DMS114 treated with DMSO at 0.1 percent for 48 hours (cell line): ENCODE measurements at regions not wholly inside any gene's neighbourhood (a gene's known extent, or its start where the extent isn't known, plus 50 kb on each side); places are given as distances from the start of the nearest gene placed in this dataset.

ENCODE experiments used
- DNase-seq: peaks from one replicate; lab custom pipeline; 2025; ENCODE audit not compliant: unreplicated experiment; lab: John Stamatoyannopoulos, UW

DNA sequence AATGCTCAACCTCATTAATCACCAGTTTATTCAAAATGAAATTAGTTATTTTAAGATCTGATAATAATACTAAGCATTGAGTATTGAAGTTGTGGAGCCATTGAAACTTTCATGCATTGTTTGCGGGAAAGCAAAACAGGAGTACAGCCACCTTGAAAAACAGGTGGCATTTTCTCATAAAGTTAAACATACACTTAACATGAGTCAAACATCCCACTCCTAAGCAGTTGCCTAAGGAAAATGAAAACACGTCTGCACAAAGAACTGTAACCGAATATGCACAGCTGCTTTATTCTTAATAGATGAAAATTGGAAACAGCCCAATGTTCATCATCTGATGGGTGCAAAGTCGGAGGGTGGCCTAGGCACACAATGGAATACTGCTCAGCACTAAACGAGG lies 177.3 kb downstream of the IRX2 start:
- DNase-seq, result no peak

DNA sequence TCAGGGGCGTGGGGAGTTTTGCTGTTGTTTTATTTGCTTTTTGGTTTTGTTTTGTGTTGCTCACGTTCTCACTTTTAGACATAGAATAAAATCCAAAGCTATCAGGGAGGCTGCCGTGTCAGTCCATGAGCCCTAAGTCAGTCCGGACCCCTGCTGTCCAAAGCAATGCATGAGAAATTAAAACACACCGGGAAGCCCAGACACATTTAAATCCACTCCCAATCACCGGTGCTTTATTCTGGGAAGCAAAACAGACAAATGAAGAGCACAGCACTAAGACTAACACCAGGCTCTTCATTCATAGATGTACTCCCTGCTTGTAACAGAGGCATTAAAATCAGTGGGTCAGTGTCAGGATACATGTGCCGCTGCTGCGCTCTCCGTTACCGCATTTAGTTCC lies 180.9 kb downstream of the IRX2 start:
- no peak for DNase-seq

DNA sequence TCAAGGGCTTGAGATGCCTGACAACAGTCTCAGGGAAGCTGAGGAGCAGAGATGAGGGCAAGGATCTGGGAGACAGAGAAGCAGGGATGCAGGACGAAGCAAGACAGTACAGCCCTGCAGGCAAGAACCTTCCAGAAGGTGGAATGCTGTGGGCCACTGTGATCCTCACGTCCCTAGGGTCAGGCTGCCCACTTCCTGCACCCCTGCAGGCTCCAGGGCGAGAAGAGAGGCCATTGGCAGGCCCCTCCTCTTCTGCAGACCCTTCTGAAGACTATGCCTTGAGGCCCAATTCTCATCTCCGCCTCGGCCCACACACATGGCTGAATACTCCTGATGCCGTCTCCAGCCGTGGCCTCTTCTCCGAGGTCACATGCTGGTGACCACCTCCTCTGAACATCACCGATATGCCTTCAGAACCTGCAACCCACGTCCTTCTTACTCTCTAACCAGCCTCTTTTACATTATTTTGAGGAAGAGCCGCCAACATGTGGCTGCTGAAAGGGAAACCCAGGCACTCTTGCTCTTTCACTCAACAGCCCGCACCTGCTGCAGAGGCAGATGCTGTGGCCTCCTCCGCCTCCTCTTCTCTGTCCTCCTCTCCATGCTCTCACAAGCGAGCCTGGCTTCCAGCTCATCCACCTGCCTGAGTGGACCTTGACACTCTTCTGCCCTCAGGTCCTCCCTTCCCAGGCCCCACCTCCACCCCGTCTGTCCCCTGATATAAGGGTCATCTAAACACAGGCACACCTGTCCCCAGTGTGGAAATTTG lies 181.5 kb downstream of the IRX2 start:
- no peak for DNase-seq

DNA sequence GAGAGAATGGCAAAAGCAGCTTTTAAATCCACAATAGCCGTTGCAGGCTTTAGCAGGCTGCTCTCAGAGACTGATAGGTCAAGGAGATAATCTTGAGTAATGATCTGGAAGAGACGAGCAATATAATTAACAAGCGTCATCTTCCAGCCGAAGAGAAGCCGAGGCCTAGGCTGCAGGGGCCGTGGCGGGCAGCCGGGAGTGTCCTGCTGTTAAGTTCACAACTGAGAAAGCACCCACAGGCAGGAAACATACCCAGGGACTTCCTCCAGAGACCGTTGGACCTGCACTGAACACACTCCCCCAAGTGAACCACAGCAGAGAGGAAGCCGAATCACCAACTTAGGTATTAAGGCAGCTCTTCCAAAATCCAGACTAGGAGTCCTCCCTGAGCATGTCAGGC lies 182.3 kb downstream of the IRX2 start:
- DNase-seq, result no peak

DNA sequence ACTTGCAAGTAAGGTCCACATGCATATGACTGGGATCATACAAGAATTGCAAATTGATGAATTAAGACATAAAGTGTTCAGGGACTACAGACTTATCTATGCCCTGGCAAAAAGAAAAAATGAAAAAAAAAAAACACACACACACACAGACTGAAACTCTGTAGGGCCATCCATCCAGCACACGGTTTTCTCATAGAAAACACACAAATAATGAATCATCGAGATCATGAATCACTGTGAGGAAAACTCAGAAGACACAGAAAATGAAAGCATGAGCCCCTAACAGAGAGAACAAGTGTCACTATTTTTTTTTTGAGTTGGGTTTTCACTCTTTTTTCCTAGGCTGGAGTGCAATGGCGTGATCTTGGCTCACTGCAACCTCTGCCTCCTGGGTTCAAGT lies 185.2 kb downstream of the IRX2 start:
- no peak for DNase-seq

DNA sequence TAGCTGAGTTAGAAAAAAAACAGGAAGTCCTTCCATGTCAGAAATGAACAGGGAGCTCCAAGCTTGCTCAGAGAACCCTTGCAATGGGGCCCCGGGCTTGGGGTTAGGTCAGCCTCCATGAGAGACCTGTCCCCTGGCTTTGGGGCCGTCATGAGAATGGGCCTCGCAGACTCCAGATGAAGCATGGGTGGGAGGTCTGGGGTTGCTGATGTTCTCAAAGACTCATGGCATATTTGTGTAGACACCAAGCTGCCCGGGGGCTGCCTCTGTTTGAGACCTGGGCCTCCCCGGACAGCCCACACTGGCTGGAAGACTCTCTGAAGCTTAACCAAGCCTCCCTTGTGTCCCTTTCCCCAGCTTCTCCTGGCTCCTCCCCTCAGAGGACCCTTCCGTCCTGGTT lies 186.3 kb downstream of the IRX2 start:
- DNase-seq, result no peak

DNA sequence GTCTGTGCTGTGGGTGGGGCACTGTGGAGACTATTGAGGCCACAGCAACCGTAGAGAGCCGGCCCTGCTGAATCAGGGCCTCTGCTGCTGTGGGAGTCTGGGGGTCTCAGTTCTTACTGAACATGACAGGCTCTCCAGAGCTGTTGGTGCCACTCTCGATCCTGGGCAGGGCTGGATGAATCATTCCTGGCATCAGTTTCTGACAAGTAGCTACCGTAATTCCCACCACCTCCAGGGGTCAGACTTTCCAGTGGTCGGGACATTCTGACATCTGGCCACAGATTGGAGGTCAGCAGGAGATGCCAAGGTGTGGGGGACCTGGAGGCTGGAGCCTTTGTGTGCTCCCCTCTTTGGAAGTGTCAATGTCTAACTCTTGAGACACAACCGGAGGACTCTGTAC lies 188.4 kb downstream of the IRX2 start:
- no peak for DNase-seq

DNA sequence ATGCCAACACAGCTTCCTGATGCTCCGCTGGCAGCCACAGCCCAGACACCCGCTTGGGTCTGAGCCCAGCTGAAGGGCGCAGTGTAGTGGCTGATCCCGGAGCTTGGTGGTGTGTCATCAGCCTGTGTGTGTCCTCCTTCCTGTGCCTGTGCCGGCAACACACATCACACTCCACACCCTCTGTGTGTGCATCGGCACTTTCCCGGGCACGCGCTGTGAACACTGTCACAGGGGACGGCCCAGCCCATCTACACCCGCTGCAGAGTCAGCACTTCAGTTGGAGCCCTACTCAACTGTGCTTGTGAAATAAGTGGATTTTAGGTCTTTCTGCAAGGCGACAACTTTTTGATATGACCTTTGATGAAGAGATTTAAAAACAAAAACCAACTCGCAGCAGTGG lies 189.4 kb downstream of the IRX2 start:
- no peak for DNase-seq

DNA sequence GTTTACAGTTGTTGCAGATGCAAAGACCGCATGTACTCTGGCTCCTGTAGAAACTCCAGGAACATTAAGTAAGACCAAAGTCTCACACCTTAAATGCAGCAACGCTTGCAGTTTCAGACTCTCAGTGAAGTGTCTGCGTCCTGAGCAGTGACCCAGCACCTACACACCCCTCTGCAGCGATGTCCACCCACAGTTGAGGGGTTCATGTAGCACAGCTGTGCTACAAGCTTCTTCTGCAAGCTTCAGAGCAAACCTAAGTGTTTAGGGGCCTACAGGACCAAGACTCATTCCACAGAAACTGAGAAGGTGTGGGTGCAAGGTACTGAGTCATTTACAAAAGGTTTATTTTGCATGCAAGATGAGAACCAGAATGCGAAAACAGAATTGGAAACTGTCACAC lies 191.0 kb downstream of the IRX2 start:
- no peak for DNase-seq

DNA sequence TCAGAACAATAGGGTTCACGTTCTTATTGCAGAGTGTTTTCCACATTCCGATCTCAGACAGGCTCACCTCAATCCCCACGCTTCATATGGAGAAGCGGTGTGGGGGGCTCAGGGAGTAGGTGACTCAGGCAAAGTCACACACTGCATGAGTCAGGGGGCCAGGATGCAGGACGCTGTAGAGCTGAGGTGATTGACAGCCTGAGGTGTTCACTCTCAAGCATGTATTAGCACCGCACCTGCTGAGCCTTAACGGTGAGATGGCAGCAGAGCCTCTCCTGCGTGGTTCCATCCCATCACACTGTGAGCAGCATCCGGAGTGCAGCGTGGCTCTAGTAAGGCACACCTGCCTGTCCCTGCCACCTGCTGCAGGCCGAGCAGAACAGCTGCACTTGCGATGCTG lies 194.0 kb downstream of the IRX2 start:
- no peak for DNase-seq

DNA sequence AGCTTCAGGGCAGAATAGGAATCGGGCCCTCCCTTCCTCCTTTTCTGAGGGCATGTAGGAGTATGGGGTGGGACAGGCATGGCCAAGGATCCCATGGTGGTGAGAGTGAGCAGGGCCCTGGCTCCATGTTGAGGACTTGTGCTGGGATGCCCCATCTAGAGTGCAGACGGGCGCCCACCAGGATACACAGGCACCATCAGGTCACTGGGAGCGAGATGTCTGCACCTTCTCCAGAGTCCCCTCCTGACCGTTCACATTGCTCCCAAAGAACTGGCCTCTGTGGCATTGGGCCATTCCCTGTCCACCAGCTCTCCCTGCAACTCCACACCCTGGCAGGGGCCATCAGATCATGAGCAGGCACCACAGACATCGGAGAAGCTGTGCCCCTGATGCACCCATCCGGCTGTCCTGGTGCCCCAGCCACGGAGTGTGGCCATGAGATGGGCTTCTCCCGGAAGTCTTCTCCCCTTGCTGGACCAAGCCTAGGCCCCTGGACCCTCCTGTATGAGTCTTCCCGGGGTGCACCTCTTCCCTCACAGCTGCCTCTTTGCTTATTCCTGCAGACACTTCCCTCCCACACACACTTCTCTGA lies 195.0 kb downstream of the IRX2 start:
- no peak for DNase-seq

DNA sequence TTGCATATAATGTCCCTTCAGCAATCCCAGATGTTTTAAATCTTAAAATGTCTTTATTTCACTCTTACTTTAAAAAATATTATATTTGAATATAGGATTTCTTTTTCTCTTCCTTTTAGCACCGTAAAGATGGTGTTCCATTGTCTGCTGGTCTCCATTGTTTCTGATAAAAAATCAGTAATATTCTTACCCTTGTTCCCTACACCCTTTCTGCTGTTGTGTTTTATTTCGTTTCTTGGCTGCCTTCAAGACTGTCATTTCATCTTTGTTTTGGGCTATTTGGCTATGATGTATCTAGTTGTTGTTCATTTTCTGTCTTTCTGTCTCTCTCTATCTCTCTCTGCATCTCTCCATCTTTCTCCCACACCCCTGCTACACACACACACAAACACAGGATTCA lies 197.9 kb downstream of the IRX2 start:
- no peak for DNase-seq

DNA sequence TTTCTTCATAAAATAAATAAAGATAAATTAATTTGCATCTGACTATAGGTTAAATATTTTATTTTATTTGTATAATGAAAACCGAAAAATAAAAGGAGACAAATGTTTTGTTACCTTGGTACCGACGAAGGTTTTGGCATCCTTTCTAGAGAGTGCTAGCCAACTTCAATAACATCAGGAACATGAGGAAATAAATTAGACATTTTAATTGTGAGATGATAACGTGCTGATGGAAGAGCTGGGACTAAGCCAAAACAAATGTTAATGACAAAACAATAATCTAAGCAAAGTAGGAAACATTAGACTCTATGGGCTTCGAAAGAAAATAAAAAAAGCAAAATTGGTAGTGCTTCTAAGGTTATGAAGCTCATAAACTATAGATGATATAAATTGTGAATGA lies 201.0 kb downstream of the IRX2 start:
- no peak for DNase-seq

DNA sequence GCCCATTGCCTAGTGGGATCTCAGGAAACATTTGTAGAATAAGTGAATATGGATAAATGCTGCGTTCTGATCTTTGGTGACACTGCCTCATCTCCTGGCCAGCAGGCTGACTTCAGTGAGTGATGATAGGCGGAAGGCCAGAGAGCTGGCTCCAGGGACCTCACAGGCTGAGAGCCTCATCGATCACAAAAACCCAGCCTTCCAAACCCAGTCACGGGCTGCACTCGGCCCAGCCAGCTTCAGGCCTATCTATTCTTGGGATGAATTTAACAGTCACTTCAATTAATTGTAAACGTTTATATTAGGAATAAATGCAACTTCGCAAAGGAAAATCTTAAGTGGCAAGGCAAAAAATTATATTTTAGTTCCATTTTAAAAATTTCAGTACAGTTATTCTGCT lies 201.6 kb downstream of the IRX2 start:
- no peak for DNase-seq

DNA sequence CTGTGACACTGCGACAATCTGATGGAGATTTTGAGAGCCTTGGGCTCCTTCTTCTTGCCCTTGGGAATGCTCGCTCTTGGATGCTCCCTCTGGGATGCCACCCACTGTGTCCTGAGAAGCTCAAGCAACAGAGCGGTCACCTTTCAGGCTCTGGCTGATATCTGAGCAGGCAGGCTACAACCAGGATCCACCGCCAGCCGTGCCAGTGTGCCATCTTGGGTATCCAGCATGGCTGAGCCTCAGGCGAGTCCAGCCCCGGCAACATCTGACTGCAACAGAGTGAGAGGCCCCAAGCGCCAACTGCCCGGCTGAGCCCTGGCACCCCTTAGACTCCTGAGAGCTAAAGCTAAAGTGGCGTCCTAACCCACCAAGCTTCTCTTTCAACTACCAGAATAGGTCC lies 202.1 kb downstream of the IRX2 start:
- DNase-seq, result no peak

DNA sequence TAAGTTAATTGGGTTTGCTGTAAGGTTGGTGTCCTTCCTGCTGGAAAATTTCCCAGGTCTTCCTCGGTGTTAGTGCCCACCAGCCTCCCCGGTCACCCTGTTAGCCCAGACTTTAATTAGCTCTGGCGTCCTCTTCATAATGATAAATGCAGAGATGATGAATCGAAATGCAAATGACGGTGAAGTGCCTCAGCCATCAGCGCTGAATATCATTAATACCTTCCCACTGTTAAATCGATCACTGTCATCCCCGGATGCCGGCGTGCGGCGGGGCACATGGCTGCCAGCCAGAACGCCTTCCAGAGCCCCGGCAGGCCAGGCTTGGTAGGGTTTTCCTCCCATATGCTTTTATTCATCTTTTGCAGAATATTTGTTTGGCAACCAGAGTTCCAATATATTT lies 204.5 kb downstream of the IRX2 start:
- no peak for DNase-seq

DNA sequence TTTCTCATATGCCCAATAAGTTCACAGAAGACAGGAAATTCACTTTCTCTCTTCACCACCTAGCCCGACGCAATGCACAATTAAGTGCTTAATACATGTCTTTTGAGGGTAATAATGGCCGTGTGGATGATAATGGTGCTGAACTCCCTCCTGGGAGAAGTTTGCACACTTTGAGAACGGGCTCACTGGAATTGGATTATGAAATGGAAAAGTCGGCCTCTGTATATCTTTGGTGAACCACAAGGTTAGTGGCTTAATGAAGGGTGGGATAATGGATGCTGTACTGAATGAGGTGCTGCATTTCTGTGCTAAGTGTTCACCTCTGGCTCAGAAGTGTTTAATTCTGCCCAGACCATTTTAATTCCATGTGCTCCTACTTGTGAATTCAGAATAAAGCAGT lies 207.5 kb downstream of the IRX2 start:
- DNase-seq, result no peak

DNA sequence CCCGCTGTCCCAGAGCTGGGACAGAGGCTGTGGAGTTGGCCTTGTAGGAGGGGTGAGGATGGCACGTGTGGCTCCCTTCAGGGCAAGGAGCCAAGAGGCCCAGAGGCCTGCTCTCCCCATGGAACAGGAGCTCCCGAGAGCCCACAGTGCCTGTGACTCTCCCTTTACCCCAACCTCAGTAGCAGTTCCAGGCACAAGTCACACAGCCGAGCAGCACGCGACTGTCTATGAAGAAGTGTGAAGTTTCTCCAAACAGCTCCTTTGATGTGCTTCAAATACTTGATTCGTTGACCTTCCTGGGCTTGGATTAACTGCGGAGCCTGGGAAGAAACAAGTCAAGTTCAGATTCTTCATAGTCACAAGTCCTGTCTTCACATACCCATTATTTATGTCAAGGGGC lies 208.7 kb downstream of the IRX2 start:
- DNase-seq, result no peak

DNA sequence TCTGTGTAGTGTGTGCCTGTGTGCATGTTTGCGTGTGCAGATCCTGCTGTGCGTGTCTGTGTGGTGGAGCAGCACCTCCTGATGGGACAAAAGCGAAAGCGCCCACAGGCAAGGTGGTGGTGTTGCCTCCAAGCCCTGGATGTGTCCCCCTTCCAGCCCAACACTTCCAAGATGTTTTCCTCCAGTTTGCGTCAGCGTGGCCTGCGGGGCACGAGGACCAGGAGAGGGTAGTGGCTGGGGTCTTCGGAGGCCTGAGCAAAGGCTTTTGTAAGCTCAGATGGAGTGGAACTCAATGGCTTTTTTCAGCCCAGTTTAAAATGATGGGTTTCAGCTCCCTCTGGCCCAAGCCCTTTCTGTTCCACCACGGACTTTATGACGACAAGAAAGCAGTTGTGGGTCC lies 209.5 kb downstream of the IRX2 start:
- no peak for DNase-seq

DNA sequence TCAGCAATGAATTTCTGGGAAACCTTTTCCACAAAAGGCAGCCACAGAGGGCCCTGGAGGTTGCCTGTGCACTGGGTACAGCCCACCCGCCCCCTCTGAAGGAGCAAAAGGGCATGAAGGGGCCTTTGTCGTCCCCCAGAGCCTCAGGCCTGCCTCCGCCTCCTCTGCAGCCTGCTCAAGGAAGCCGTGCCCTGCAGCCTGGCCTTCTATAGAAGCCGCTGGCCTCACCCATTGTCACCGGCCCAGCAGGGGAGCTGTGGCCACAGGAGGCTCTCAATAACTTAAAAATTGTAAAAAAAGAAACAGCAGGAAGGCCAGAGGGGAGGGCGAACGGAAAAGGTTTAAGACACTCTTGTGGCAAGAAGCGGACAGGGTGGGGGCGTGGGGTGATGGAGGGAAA lies 213.3 kb downstream of the IRX2 start:
- DNase-seq, result no peak

DNA sequence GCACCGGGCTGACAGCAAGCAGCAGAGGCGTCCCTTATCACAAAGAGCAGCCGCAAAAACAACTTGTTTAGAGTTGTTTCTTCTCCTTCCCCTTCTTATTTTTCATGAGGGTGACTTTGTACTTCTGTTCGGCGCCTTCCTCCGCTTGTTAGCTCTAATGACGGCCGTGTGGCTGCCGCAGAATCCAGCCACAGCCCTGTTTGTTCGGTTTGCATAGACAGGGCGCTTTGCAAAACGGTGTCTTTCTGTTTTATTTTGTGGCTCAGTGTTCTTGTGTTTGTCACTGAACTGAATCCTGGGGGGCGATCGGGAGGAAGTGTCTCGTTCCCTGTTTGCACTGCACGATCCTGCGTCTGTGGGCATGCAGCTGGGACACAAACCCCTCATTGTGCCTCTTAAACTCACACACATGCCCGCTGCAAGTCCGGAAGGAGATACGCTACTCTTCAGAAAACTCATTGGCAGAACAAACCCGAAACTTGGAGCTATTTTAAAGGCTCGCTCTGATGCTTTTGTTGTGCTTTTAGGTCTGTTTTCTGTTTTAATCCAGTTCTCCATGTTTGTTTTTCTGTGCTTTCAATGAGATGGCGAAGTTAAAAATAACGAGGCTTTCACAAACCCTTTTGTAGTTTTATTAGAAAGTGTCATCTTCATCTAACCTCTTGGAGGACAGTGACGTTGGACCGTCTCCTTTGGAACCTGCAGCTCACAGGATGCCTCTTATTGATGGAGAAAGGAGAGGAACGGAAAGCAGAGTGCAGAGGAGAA lies 213.9 kb downstream of the IRX2 start:
- no peak for DNase-seq

DNA sequence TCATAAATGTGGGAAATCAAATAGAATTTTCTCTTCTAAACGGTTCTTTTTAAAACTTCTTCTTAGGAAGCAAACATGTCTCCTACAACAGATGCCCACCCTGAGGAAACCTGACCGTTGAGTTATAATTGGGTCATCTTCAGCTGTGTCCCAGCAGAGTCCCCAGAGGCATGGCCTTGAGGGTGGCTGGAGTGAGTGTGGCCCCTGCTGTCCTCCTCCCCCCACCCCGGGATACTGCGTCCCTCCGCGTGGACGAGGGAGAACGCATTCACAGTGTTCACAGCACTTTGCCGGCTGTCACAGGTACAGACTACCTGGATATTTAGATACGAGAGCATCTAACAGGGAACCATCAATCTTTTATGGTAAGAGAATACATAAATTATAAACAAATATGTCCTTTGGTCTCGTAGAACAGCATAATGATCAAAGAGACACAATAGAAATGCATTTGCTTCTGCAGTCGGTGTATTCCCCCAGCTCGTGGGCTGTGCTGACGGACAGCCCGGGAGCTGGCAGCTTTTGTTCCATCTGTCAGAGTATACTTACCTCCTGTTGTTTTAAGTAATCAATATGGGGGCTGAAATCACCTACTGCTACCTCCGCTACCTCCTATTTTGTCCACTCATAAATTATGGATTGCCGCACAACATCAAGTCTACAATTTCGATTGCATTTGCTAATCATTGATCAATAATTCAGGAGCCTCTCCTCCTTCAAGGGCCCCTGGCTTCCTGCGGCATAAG lies 214.7 kb downstream of the IRX2 start:
- no peak for DNase-seq
